Chondrocyte (in vitro differentiated cells): ENCODE measurements at regions not wholly inside any gene's neighbourhood (a gene's known extent, or its start where the extent isn't known, plus 50 kb on each side); places are given as distances from the start of the nearest gene placed in this dataset.

ENCODE experiments used
- DNase-seq: peaks from one replicate; pipeline ENCODE4 v3.0.0; 2021; ENCODE audit warnings: mixed read lengths, low spot score
- H3K27ac Mint-ChIP-seq: one replicate; pipeline ENCODE4 v1.8.0; 2021; ENCODE audit warnings: mild to moderate bottlenecking, moderate library complexity, mixed read lengths; ENCODE audit not compliant: unreplicated experiment
- H3K27me3 Mint-ChIP-seq: 2 replicates; pipeline ENCODE4 v1.8.0; 2021; ENCODE audit warnings: low read depth, mixed read lengths
- H3K36me3 Mint-ChIP-seq: 2 replicates; pipeline ENCODE4 v1.8.0; 2021; ENCODE audit warnings: low read depth, mixed read lengths
- H3K4me1 Mint-ChIP-seq: 2 replicates; pipeline ENCODE4 v1.8.0; 2021; ENCODE audit warnings: low read depth, mild to moderate bottlenecking, mixed read lengths
- H3K4me3 Mint-ChIP-seq: one replicate; pipeline ENCODE4 v1.8.0; 2021; ENCODE audit warnings: mild to moderate bottlenecking, moderate library complexity, mixed read lengths; ENCODE audit not compliant: unreplicated experiment
- H3K9me3 Mint-ChIP-seq: 2 replicates; pipeline ENCODE4 v1.8.0; 2021; ENCODE audit warnings: low read depth, mixed read lengths
- CTCF ChIP-seq: fragments of 200-600 bp; sonication (generic); IDR thresholded peaks from 2 replicates; pipeline ENCODE4 v1.5.0; 2021; ENCODE audit warnings: antibody characterized with exemption, mild to moderate bottlenecking, moderate library complexity

GRCh38 chr18:42563995-42564394, 551.5 kb downstream of the RIT2 start:
- TF ChIP-seq CTCF = no peak
- no peaks in the 10 kb centered on the region for H3K9me3 Mint-ChIP-seq
- H3K4me3 Mint-ChIP-seq = no peak overlapping the region

GRCh38 chr18:42564761-42565160, 550.7 kb downstream of the RIT2 start:
- Mint-ChIP-seq H3K4me3 (no peak overlapping the region), H3K9me3 (no peaks in the 10 kb centered on the region), H3K27ac (no peak overlapping the region)

More at GRCh38 chr18:42563995-42564394, 551.5 kb downstream of the RIT2 start:
- no peak for DNase-seq
- no peaks in the 10 kb centered on the region for H3K27me3 Mint-ChIP-seq
- peaks cover 11% of the 10 kb centered on the region for H3K4me1 Mint-ChIP-seq
- no peak overlapping the region for H3K27ac Mint-ChIP-seq
- no peaks in the 10 kb centered on the region for H3K36me3 Mint-ChIP-seq

GRCh38 chr18:42568773-42569172, 546.7 kb downstream of the RIT2 start:
- peaks cover 4% of the 10 kb centered on the region for H3K4me1 Mint-ChIP-seq
- H3K9me3 Mint-ChIP-seq = no peaks in the 10 kb centered on the region
- no peak overlapping the region for H3K27ac Mint-ChIP-seq

More at GRCh38 chr18:42564761-42565160, 550.7 kb downstream of the RIT2 start:
- no peak for TF ChIP-seq CTCF
- H3K4me1 Mint-ChIP-seq = peaks cover 5% of the 10 kb centered on the region
- H3K36me3 Mint-ChIP-seq = no peaks in the 10 kb centered on the region
- H3K27me3 Mint-ChIP-seq = no peaks in the 10 kb centered on the region
- no peak for DNase-seq

GRCh38 chr18:42574871-42575270, 540.6 kb downstream of the RIT2 start:
- H3K4me1 Mint-ChIP-seq = no peaks in the 10 kb centered on the region
- no peak overlapping the region for H3K27ac Mint-ChIP-seq
- no peaks in the 10 kb centered on the region for H3K9me3 Mint-ChIP-seq
- H3K36me3 Mint-ChIP-seq = no peaks in the 10 kb centered on the region
- DNase-seq = no peak
- no peaks in the 10 kb centered on the region for H3K27me3 Mint-ChIP-seq
- no peak for TF ChIP-seq CTCF
- H3K4me3 Mint-ChIP-seq = no peak overlapping the region

More at GRCh38 chr18:42568773-42569172, 546.7 kb downstream of the RIT2 start:
- Mint-ChIP-seq H3K36me3 (no peaks in the 10 kb centered on the region), H3K4me3 (no peak overlapping the region), H3K27me3 (no peaks in the 10 kb centered on the region)
- TF ChIP-seq CTCF = no peak
- DNase-seq = no peak

- no peaks in the 10 kb centered on the region for H3K9me3 Mint-ChIP-seq
- H3K27me3 Mint-ChIP-seq = peaks cover 1% of the 10 kb centered on the region
- H3K27ac Mint-ChIP-seq = no peak overlapping the region
- no peaks in the 10 kb centered on the region for H3K36me3 Mint-ChIP-seq
- H3K4me1 Mint-ChIP-seq = no peaks in the 10 kb centered on the region
- TF ChIP-seq CTCF = no peak
- H3K4me3 Mint-ChIP-seq = no peak overlapping the region
- DNase-seq = no peak
Measured at GRCh38 chr18:42576124-42576523, 539.4 kb downstream of the RIT2 start.
